ENCODE measurements at regions not wholly inside any gene's neighbourhood (a gene's known extent, or its start where the extent isn't known, plus 50 kb on each side); places are given as distances from the start of the nearest gene placed in this dataset.

GRCh38 chr6:100062621-100063020, 68.6 kb upstream of the MCHR2 start:
- no peak overlapping the region for H3K9ac ChIP-seq (ENCODE audit: control insufficient read depth, insufficient read depth, low read length)
- H2AFZ ChIP-seq (ENCODE audit: control insufficient read depth, low read depth, low read length) = no peak overlapping the region
- FAIRE-seq (no peak), DNase-seq (ENCODE audit: low read depth, low spot score) (no peak), ATAC-seq (no peak)
- intact Hi-C loops (cut with micrococcal nuclease; ENCODE audit: unreplicated experiment) (no loop called here), in situ Hi-C loops (cut with MboI) (no loop called here)
- H3K4me2 ChIP-seq (ENCODE audit: control insufficient read depth, insufficient read depth) = no peak overlapping the region
- ChIA-PET RAD21 (ENCODE audit: unreplicated experiment) (no interaction called here), SMC1A (ENCODE audit: uncharacterized antibody, unreplicated experiment) (interaction anchor here (1.5 to 2.4 kb wide), 2 partner anchors 13 to 22 kb away, joined by 3 to 6 read pairs; no protein-coding TSS in a partner anchor), CTCF (interaction anchor here (1.1 to 1.4 kb wide), 2 partner anchors 20 to 36 kb away, joined by 3 to 4 read pairs; no protein-coding TSS in a partner anchor), POLR2A (no interaction called here)
- no peaks in the 10 kb centered on the region; a peak in 1 of 4 replicates for H3K27me3 ChIP-seq (replicated peaks in 1 of 2; ENCODE audit: control insufficient read depth in 2 of 2, insufficient read depth in 2 of 2, low read length in 1 of 2)
- TF ChIP-seq RUNX3 (IDR thresholded peaks at IDR 0.05; ENCODE audit: low read length) (no peak), E2F8 (IDR thresholded peaks at IDR 0.05; ENCODE audit: low read depth, partially characterized antibody) (no peak), ZNF384 (IDR thresholded peaks at IDR 0.05; ENCODE audit: borderline replicate concordance, low read depth, low read length) (no peak), GATAD2B (conservative IDR thresholded peaks at IDR 0.05; ENCODE audit: low read depth) (no peak), SMARCA5 (IDR thresholded peaks at IDR 0.05) (no peak), TCF7 (IDR thresholded peaks at IDR 0.05; ENCODE audit: borderline replicate concordance) (no peak), FOXM1 (IDR thresholded peaks at IDR 0.05; ENCODE audit: low read depth, low read length) (no peak), STAT3 (IDR thresholded peaks at IDR 0.05; ENCODE audit: low read depth, low read length) (no peak), SREBF1 (IDR thresholded peaks at IDR 0.05; ENCODE audit: low read length) (no peak), TARDBP (IDR thresholded peaks at IDR 0.05; ENCODE audit: borderline replicate concordance) (no peak), TCF3 (IDR thresholded peaks at IDR 0.05; ENCODE audit: borderline replicate concordance, insufficient read depth, low read depth, low read length) (no peak), BCLAF1 (IDR thresholded peaks at IDR 0.05) (no peak), RB1 (IDR thresholded peaks at IDR 0.05; ENCODE audit: borderline replicate concordance) (no peak)
- H3K4me3 ChIP-seq = no peak overlapping the region
- no peaks in the 10 kb centered on the region for H4K20me1 ChIP-seq (ENCODE audit: control insufficient read depth, insufficient read depth)
- no TSS peak for BruUV-seq (replicated peaks)
- H3K9me3 ChIP-seq (replicated peaks; ENCODE audit: control insufficient read depth, insufficient read depth, low read length) = no peaks in the 10 kb centered on the region
- no peaks in the 10 kb centered on the region for H3K4me1 ChIP-seq (ENCODE audit: control insufficient read depth, insufficient read depth, low read length)
- WGBS (ENCODE audit: insufficient coverage, insufficient replicate concordance, low lambda C conversion rate, missing lambda C conversion rate) = 78% methylated on average over 4 of the region's 4 CpGs
- no peak overlapping the region for H3K27ac ChIP-seq (ENCODE audit: control insufficient read depth, insufficient read depth)
- no peaks in the 10 kb centered on the region for H3K36me3 ChIP-seq (ENCODE audit: control insufficient read depth in 2 of 2, insufficient read depth in 2 of 2, low read length in 1 of 2)
- no peaks in the 10 kb centered on the region for H3K79me2 ChIP-seq (ENCODE audit: control insufficient read depth, insufficient read depth, low read length)

Measured in GM12878 (cell line).